Nephron (organoid): ENCODE measurements at regions not wholly inside any gene's neighbourhood (a gene's known extent, or its start where the extent isn't known, plus 50 kb on each side); places are given as distances from the start of the nearest gene placed in this dataset.

Experiments used
- H3K27ac Mint-ChIP-seq, 3 experiments: 2 replicates each; pipeline ENCODE4 v1.8.0; 2020; ENCODE audit warnings: mixed read lengths in 3 of 3, mild to moderate bottlenecking in 2 of 3, moderate library complexity in 1 of 3
- H3K27me3 Mint-ChIP-seq: 2 replicates; pipeline ENCODE4 v1.8.0; 2021; ENCODE audit warnings: low read depth, mild to moderate bottlenecking, moderate library complexity, mixed read lengths
- H3K36me3 Mint-ChIP-seq: 2 replicates; pipeline ENCODE4 v1.8.0; 2020; ENCODE audit warnings: low read depth, mixed read lengths
- H3K4me1 Mint-ChIP-seq: 2 replicates; pipeline ENCODE4 v1.8.0; 2020; ENCODE audit warnings: mixed read lengths
- H3K4me3 Mint-ChIP-seq, 3 experiments: 2 replicates each; pipeline ENCODE4 v1.8.0; 2020; ENCODE audit warnings: mild to moderate bottlenecking in 3 of 3, mixed read lengths in 3 of 3, moderate library complexity in 2 of 3
- H3K9me3 Mint-ChIP-seq: 2 replicates; pipeline ENCODE4 v1.8.0; 2020; ENCODE audit warnings: mixed read lengths
- TF ChIP-seq, protein P1 (sequence below), 3 experiments: fragments of 200-600 bp; sonication (generic); IDR thresholded peaks; one replicate each; pipeline ENCODE4 v1.5.0; 2021; ENCODE audit warnings: antibody characterized with exemption in 3 of 3; ENCODE audit not compliant: unreplicated experiment in 3 of 3

DNA sequence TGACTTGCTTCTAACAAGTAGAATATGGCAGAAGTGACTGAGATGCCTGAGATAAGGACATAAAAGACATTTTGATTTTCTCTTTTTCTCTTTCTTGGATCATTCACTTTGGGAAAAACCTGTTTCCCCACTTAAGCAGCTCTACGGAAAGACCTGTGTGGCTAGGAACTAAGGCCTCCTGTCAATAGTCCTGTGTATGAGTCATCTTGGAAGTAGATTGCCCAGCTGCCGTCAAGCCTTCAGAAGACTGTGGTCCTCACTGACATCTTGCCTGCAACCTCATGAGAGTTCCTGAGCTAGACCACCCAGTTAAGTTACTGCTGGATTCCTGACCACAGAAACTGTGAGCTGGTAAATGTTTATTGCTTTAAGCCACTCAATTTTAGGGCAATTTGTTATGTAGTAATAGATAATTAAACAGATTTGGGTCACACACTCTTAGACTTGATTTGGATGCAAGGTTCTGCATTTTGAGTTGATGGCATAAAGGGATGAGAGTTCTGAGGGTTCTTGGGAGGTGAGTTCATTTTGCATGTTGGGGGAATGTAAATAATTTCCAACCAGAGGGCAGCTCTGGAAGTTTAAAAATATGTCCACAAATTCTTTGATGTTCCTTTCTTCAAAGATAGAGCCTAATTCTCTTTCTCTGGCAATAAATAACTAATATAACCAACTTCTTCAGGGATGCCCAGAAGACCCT, 229.2 kb downstream of the SQOR start:
- no peaks in the 10 kb centered on the region for H3K36me3 Mint-ChIP-seq
- peaks cover 8% of the 10 kb centered on the region for H3K4me1 Mint-ChIP-seq
- H3K9me3 Mint-ChIP-seq: no peaks in the 10 kb centered on the region
- H3K27ac Mint-ChIP-seq: no peak overlapping the region
- TF ChIP-seq, protein P1, sequence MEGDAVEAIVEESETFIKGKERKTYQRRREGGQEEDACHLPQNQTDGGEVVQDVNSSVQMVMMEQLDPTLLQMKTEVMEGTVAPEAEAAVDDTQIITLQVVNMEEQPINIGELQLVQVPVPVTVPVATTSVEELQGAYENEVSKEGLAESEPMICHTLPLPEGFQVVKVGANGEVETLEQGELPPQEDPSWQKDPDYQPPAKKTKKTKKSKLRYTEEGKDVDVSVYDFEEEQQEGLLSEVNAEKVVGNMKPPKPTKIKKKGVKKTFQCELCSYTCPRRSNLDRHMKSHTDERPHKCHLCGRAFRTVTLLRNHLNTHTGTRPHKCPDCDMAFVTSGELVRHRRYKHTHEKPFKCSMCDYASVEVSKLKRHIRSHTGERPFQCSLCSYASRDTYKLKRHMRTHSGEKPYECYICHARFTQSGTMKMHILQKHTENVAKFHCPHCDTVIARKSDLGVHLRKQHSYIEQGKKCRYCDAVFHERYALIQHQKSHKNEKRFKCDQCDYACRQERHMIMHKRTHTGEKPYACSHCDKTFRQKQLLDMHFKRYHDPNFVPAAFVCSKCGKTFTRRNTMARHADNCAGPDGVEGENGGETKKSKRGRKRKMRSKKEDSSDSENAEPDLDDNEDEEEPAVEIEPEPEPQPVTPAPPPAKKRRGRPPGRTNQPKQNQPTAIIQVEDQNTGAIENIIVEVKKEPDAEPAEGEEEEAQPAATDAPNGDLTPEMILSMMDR (IDR thresholded peaks at IDR 0.05; ENCODE audit: unreplicated experiment in 3 of 3): no peak
- H3K4me3 Mint-ChIP-seq: no peak overlapping the region
- no peaks in the 10 kb centered on the region for H3K27me3 Mint-ChIP-seq

DNA sequence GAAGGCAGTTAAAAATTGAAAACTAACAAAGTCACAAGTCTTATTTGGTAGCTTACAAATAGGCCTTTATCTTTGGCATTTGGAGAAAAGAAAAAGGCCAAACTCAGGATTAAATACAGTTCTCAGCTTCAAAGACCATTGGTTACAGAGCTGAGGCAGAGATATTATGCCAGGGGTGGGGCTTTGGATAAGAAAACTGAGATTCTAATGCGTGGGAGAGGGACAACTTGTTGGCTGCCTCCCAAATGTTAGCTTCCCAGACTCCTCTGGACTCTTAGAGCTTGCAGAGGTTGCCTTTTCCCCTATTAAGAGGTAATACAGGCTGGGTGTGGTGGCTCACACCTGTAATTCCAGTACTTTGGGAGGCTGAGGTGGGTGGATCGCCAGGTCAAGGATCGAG, 231.8 kb downstream of the SQOR start:
- Mint-ChIP-seq H3K36me3 (peaks cover 2% of the 10 kb centered on the region), H3K4me1 (peaks cover 8% of the 10 kb centered on the region), H3K4me3 (no peak overlapping the region), H3K27ac (peak overlapping the region in 1 of 3 experiments; percentile 4), H3K27me3 (no peaks in the 10 kb centered on the region), H3K9me3 (peaks cover 3% of the 10 kb centered on the region)
- TF ChIP-seq, protein P1 (IDR thresholded peaks at IDR 0.05; ENCODE audit: unreplicated experiment in 3 of 3): no peak

DNA sequence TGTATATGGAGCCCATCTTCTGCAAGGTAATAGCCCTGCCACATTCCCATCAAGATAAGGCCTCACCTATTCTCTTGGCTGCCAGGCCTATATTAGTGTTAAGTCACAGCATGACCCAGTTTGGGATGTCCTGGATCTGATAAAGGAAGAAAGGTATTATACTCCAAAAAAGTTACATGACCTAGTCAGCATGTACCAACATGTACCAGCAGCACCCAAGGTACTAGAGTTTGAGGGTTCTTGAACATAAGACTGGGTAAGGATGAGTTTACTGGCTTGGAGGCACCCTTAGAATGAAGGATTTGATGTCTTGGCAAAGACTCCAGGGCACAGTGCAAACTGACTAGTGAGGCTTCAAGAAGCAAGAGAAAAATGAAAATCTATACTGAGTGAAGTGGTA, 232.5 kb downstream of the SQOR start:
- H3K27ac Mint-ChIP-seq: no peak overlapping the region
- no peak overlapping the region for H3K4me3 Mint-ChIP-seq
- TF ChIP-seq, protein P1 (IDR thresholded peaks at IDR 0.05; ENCODE audit: unreplicated experiment in 3 of 3): no peak
- H3K27me3 Mint-ChIP-seq: no peaks in the 10 kb centered on the region
- H3K36me3 Mint-ChIP-seq: peaks cover 5% of the 10 kb centered on the region
- H3K9me3 Mint-ChIP-seq: peaks cover 6% of the 10 kb centered on the region
- H3K4me1 Mint-ChIP-seq: peaks cover 8% of the 10 kb centered on the region

DNA sequence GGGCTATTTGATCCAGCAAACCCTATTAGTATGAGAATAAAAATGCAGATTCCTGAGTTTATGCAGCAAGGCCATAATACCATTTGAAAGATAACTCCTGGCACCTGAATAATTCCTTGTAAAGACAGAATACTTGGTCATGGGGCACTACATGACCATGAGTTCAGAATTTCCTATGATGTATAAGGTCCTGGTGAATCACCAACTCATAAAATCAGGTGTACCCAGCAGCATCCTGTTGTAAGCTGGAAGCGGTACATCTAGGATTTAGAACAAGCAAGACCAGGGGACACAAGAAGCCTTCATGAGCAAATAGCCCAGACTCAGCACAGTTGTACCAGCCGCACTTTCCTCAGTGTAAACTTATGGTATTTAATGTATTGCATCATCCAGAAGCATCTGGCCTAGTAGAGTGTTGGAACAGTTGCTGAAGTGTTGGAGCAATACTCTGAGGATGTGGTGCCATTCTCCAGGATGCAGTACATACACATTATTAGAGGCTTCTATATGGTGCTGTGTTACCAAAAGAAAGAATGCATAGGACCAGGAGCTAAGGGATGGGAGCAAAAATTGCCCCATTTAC, 233.4 kb downstream of the SQOR start:
- Mint-ChIP-seq H3K4me1 (peaks cover 8% of the 10 kb centered on the region), H3K27me3 (no peaks in the 10 kb centered on the region), H3K4me3 (no peak overlapping the region), H3K36me3 (peaks cover 5% of the 10 kb centered on the region), H3K9me3 (peaks cover 8% of the 10 kb centered on the region), H3K27ac (no peak overlapping the region)
- TF ChIP-seq, protein P1 (IDR thresholded peaks at IDR 0.05; ENCODE audit: unreplicated experiment in 3 of 3): no peak

DNA sequence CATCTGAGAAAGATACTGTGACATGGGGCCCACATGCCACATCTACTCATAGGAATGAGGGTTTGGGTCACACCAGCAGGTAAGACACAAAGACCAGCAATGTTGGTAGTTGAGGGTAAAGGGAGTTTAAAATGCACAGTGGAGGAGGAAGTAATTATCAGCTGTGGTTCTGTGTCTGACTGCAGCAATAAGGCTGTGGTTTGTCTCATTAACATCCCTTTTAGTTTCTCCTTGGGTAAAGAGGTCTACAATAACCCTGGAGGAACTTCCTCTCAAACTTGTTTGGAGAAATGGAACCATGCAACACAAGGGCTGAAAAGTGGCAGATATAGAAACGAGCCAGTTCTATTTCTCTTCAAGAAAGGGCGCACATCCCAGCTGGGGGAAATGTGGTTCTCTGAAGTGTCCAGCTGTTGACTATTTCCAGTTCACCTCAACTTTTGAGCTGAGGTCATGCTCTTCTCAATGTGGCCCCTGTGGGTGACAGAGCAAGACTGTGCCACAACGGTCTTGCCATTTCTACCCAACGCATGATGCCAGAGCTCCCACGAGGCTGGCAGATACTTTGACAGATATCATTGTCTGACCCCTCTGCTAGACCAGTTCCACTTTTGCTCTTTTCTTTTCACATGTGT, 234.3 kb downstream of the SQOR start:
- Mint-ChIP-seq H3K4me3 (no peak overlapping the region), H3K4me1 (peaks cover 8% of the 10 kb centered on the region), H3K36me3 (peaks cover 8% of the 10 kb centered on the region), H3K9me3 (peaks cover 13% of the 10 kb centered on the region), H3K27me3 (no peaks in the 10 kb centered on the region), H3K27ac (no peak overlapping the region)
- TF ChIP-seq, protein P1 (IDR thresholded peaks at IDR 0.05; ENCODE audit: unreplicated experiment in 3 of 3): no peak
